ENCODE measurements at regions not wholly inside any gene's neighbourhood (a gene's known extent, or its start where the extent isn't known, plus 50 kb on each side); places are given as distances from the start of the nearest gene placed in this dataset.

- no peak for DNase-seq (ENCODE audit: low spot score)
These were observed 164.2 kb upstream of the B3GAT1 start for GRCh38 chr11:134576286-134576685.

- no peak for DNase-seq (ENCODE audit: low spot score)
These were observed 163.6 kb upstream of the B3GAT1 start for GRCh38 chr11:134575504-134576230.

DNA sequence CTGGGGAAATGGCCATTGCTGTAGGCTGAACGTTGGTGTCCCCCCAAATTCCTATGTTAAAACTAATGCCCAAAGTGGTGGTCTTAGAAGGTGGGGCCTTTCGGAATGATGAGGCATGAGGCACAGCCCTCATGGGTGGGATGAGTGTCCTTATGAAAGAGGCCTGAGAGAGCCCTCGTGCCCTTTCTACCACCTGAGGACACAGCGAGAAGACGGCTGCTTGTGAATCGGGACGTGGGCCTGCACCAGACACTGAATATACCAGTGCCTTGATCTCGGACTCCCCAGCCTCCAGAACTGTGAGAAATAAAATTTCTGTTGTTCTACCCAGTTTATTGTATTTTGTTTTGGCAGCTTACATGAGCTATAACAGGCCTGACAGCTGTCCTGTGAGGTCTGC lies 162.9 kb upstream of the B3GAT1 start:
- DNase-seq (ENCODE audit: low spot score) = no peak

- DNase-seq (ENCODE audit: low spot score) = no peak
These were observed 162.4 kb upstream of the B3GAT1 start for GRCh38 chr11:134574425-134574824.

- DNase-seq (ENCODE audit: low spot score) = no peak
These were observed 161.8 kb upstream of the B3GAT1 start for GRCh38 chr11:134573857-134574256.

DNA sequence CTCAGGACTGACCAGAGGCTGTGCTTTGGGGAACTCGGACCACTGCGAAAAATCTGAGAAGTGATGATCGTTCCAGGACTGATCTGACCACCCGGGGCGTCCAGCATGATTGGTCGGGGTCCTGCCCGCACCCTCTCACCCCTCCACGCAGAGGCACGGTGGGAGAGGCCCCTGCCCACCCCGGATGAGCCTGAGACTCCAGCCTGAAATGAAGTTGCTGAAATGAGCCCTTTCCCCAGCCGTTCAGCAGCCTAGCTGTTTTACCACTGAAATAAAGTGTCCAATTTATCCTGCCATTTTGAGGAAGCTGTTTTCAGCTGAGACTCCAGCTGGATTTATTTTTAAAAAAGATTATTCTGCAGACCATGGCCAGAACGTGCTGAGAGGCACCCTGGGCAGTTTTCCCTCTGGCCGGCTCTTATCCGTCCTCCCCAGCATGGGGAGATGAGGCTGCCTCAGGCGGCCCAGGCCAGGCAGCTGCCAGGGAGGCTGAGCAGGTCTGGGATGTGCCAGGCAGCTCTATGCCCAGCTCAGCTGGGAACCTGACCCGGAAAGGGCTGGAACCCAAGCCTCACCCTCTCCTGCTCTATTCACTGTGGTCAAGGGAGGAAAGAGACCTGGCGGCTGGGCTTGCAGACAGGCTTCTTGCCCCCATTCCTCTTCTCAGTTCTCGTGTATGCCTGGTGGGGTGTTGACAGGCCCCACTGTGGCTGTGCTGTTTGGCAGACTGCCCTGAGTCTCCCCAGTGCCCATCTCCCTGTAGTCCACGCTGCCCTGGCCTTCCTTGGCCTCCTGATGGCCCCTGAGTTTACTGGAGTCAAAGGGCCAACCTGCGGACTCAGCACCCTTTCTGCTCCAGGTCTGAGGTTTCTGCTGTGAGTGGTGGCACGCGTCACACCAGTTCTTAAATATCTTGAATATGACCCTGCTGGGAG lies 161.0 kb upstream of the B3GAT1 start:
- no peak for DNase-seq (ENCODE audit: low spot score)

- no peak for DNase-seq (ENCODE audit: low spot score)
These were observed 159.3 kb upstream of the B3GAT1 start for GRCh38 chr11:134571301-134571700.

GRCh38 chr11:134569195-134569594 lies 157.2 kb upstream of the B3GAT1 start:
- DNase-seq (ENCODE audit: low spot score) = no peak

GRCh38 chr11:134566311-134566710 lies 154.3 kb upstream of the B3GAT1 start:
- DNase-seq (ENCODE audit: low spot score) = peak; percentile 51

GRCh38 chr11:134565343-134565891 lies 153.4 kb upstream of the B3GAT1 start:
- DNase-seq (ENCODE audit: low spot score) = no peak

GRCh38 chr11:134564472-134565200 lies 152.6 kb upstream of the B3GAT1 start:
- no peak for DNase-seq (ENCODE audit: low spot score)

GRCh38 chr11:134562941-134563471 lies 151.0 kb upstream of the B3GAT1 start:
- DNase-seq (ENCODE audit: low spot score) = no peak

- no peak for DNase-seq (ENCODE audit: low spot score)
These were observed 150.2 kb upstream of the B3GAT1 start for GRCh38 chr11:134562196-134562595.

GRCh38 chr11:134561331-134561720 lies 149.3 kb upstream of the B3GAT1 start:
- DNase-seq (ENCODE audit: low spot score) = no peak

- no peak for DNase-seq (ENCODE audit: low spot score)
These were observed 148.7 kb upstream of the B3GAT1 start for GRCh38 chr11:134560566-134561330.

- no peak for DNase-seq (ENCODE audit: low spot score)
These were observed 148.0 kb upstream of the B3GAT1 start for GRCh38 chr11:134560066-134560465.

DNA sequence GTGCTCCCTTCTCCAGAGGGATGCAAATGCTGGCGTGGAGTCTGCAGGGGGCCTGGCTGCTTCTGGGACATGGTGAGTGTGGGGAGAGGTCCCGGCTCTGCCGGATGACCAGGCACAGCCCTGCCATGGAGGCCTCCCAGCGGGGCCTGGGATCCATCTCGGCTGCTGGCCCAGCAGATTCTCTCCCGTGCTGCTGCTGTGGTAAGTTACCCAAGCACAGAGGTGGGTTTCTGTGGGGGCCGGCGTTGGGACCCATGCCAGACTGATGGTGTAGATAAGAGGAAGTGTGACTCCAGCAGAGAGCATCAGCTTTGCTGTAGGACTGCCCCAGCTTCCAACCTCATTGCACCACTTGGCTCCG lies 147.5 kb upstream of the B3GAT1 start:
- DNase-seq (ENCODE audit: low spot score) = no peak

DNA sequence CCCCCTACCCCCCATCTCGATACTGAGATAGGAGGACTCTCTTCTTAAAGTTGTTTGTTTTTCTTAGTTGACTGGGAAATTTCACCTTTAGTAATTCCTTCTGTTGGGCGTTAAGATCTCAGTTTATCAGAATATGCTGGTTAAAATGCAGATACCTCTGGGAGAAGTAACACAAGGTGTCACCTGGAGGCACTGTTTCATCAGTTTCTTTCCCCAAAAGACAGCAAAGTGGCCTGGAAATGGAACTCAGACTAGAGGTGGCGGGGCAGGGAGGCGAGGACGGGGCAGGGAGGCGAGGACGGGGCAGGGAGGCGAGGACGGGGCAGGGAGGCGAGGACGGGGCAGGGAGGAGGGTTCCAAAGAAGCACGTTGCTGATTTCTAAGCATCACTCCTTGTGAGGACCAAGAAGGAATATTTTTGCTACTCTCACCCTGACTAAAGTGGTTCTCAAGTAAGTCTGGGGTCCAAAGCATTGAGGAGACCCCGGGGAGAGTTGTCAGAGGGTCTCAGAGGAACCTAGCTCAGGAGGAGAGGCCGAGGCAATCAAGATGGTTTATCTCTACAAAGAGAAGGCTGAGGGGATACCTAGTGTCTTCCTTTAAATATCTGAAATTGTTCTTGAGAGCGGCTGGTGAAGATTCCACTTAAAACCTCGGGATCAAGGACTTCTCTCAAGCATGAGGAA lies 147.0 kb upstream of the B3GAT1 start:
- no peak for DNase-seq (ENCODE audit: low spot score)

GRCh38 chr11:134558258-134558835 lies 146.3 kb upstream of the B3GAT1 start:
- no peak for DNase-seq (ENCODE audit: low spot score)

GRCh38 chr11:134557571-134558257 lies 145.7 kb upstream of the B3GAT1 start:
- no peak for DNase-seq (ENCODE audit: low spot score)

Data from globus pallidus (tissue), 1 donor.